Motor neuron (in vitro differentiated cells): ENCODE measurements at regions not wholly inside any gene's neighbourhood (a gene's known extent, or its start where the extent isn't known, plus 50 kb on each side); places are given as distances from the start of the nearest gene placed in this dataset.

ENCODE experiments used
- ATAC-seq, 8 experiments: fragments of 200-7000 bp; cut with Tn5 transposase; replicated peaks in 6 of 8; 2 replicates each; pipeline ENCODE4 v1.8.0; 2021; ENCODE audit warnings: mild to moderate bottlenecking in 8 of 8, moderate library complexity in 8 of 8
- H3K27ac ChIP-seq, 2 donors: fragments of 250-450 bp; sonication (Bioruptor Pico); 2 replicates each; pipeline ENCODE4 v1.9.0; 2021; ENCODE audit warnings: antibody characterized with exemption in 2 of 2, mild to moderate bottlenecking in 2 of 2, moderate library complexity in 1 of 2
- H3K4me1 ChIP-seq, 2 donors: fragments of 250-450 bp; sonication (Bioruptor Pico); replicated peaks in 1 of 2; 2 replicates each; pipeline ENCODE4 v1.6.1; 2021; ENCODE audit warnings: antibody characterized with exemption in 2 of 2, mild to moderate bottlenecking in 2 of 2, moderate library complexity in 1 of 2
- H3K4me3 ChIP-seq, 5 donors: fragments of 250-450 bp; sonication (Bioruptor Pico); 2 replicates each; pipeline ENCODE4 v1.9.0; 2021; ENCODE audit warnings: antibody characterized with exemption in 5 of 5, mild to moderate bottlenecking in 5 of 5, moderate library complexity in 4 of 5
- WGBS, 10 experiments: fragments of 450-650 bp; shearing (Covaris generic); methylation state at CpG; one replicate each; pipeline ENCODE4 v1.0.0; 2022; 5-methylcytosine and 5-hydroxymethylcytosine counted together
- in situ Hi-C, 9 experiments: fragments of 400-800 bp; cut with MboI; loops; one replicate each; pipeline ENCODE4 v1.15.0; 2021; ENCODE audit warnings: low sequenced_read_pairs in 9 of 9, low pct_unique_long_range_greater_than_20kb in 2 of 9; ENCODE audit not compliant: unreplicated experiment in 9 of 9

- WGBS, 10 experiments = 17 to 100% (median 91%) methylated on average over 1 to 3 of the region's 3 CpGs
- peak in 3 of 8 experiments; percentile 29 to 58 (median 55) for ATAC-seq
- peaks cover 0 to 13% of the 10 kb centered on the region in 2 donors for H3K4me1 ChIP-seq
- in situ Hi-C loops = loop anchor here in 2 of 9 experiments (10.0 kb wide), 2 partner anchors 124 to 244 kb away; partner anchors contain the start of genes GNG5 (in 1 of the 2) and SPATA1 (in 1 of the 2)
- no peak overlapping the region for H3K27ac ChIP-seq
- no peak overlapping the region for H3K4me3 ChIP-seq
These were observed 58.1 kb upstream of the SSX2IP start for GRCh38 chr1:84748364-84748763.

DNA sequence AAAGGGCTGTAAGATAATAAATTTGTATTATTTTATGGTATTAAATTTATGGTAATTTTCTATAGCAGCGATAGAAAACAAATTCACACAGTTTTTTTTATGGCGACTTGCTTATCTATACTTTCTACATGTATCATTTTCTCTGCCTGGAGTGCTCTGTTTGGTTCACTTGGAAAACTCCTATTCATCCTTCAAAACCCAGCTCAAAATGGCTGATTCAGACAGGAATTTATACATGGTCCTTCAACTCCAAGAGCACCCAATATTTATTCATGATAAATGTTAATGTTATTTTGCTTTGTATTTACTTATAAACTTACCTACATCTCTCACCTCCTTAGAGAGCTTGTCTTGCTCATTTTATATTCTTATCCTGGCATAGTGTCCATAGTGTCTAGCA is 55.6 kb upstream of the SSX2IP start:
- no peak overlapping the region for H3K4me3 ChIP-seq
- H3K27ac ChIP-seq = no peak overlapping the region
- 71 to 100% (median 100%) methylated on average over 2 of the region's 2 CpGs; no CpG with 5 or more reads in 2 of the 10 experiments for WGBS, 10 experiments
- in situ Hi-C loops = loop anchor here in 2 of 9 experiments (10.0 kb wide), 2 partner anchors 121 to 241 kb away; partner anchors contain the start of genes GNG5 (in 1 of the 2) and SPATA1 (in 1 of the 2)
- ATAC-seq = no peak
- H3K4me1 ChIP-seq = peaks cover 0 to 12% of the 10 kb centered on the region in 2 donors

- Histone ChIP-seq H3K4me3 (no peak overlapping the region), H3K27ac (no peak overlapping the region), H3K4me1 (peaks cover 0 to 2% of the 10 kb centered on the region in 2 donors)
- WGBS, 10 experiments = 70 to 100% (median 83%) methylated on average over 1 to 3 of the region's 3 CpGs; no CpG with 5 or more reads in 1 of the 10 experiments
- ATAC-seq = no peak
- in situ Hi-C loops = loop anchor here in 2 of 9 experiments (10.0 kb wide), 2 partner anchors 119 to 239 kb away; partner anchors contain the start of genes GNG5 (in 1 of the 2) and SPATA1 (in 1 of the 2)
These were observed 53.6 kb upstream of the SSX2IP start for GRCh38 chr1:84743896-84744295.

GRCh38 chr1:84742653-84743052 is 52.4 kb upstream of the SSX2IP start:
- in situ Hi-C loops = loop anchor here in 2 of 9 experiments (10.0 kb wide), 2 partner anchors 118 to 238 kb away; partner anchors contain the start of genes GNG5 (in 1 of the 2) and SPATA1 (in 1 of the 2)
- peaks cover 0 to 2% of the 10 kb centered on the region in 2 donors for H3K4me1 ChIP-seq
- WGBS, 10 experiments = 0 to 93% (median 67%) methylated on average over 1 of the region's 1 CpG; no CpG with 5 or more reads in 5 of the 10 experiments
- peak in 1 of 8 experiments; percentile 38 for ATAC-seq
- no peak overlapping the region for H3K27ac ChIP-seq
- no peak overlapping the region for H3K4me3 ChIP-seq

GRCh38 chr1:84740050-84740714 is 49.9 kb upstream of the SSX2IP start:
- WGBS, 10 experiments = 38 to 100% (median 69%) methylated on average over 1 to 2 of the region's 2 CpGs; no CpG with 5 or more reads in 1 of the 10 experiments
- ATAC-seq = peak in 1 of 8 experiments; percentile 38
- no peak overlapping the region for H3K4me3 ChIP-seq
- in situ Hi-C loops = loop anchor here in 2 of 9 experiments (10.0 kb wide), 2 partner anchors 115 to 235 kb away; partner anchors contain the start of genes GNG5 (in 1 of the 2) and SPATA1 (in 1 of the 2)
- H3K4me1 ChIP-seq = peaks cover 0 to 2% of the 10 kb centered on the region in 2 donors
- no peak overlapping the region for H3K27ac ChIP-seq
